GM23338 (cell line): ENCODE measurements at regions not wholly inside any gene's neighbourhood (a gene's known extent, or its start where the extent isn't known, plus 50 kb on each side); places are given as distances from the start of the nearest gene placed in this dataset.

ENCODE experiments used
- ATAC-seq: fragments of 200-7000 bp; cut with Tn5 transposase; 3 replicates; pipeline ENCODE4 v1.9.1; 2020
- DNase-seq: peaks from one replicate; pipeline ENCODE4 v3.0.0-alpha.2; 2015; ENCODE audit warnings: low spot score
- H2AFZ ChIP-seq: fragments of 200-600 bp; sonication (generic); 2 replicates; pipeline ENCODE4 v1.8.0; 2016; ENCODE audit warnings: antibody characterized with exemption, mild to moderate bottlenecking, moderate library complexity
- H3F3A ChIP-seq: fragments of 200-600 bp; sonication (generic); replicated peaks from 2 replicates; pipeline ENCODE4 v1.8.0; 2017; ENCODE audit warnings: antibody characterized with exemption, mixed run types, low read depth
- H3K27ac ChIP-seq: fragments of 200-600 bp; sonication (generic); 2 replicates; pipeline ENCODE4 v1.6.1; 2016; ENCODE audit warnings: low read depth
- H3K27me3 ChIP-seq: fragments of 200-600 bp; sonication (generic); 2 replicates; pipeline ENCODE4 v1.8.0; 2016; ENCODE audit warnings: mild to moderate bottlenecking, mixed run types, moderate library complexity; ENCODE audit not compliant: insufficient read depth
- H3K36me3 ChIP-seq: fragments of 200-600 bp; sonication (generic); 2 replicates; pipeline ENCODE4 v1.8.0; 2016; ENCODE audit warnings: mild to moderate bottlenecking; ENCODE audit not compliant: insufficient read depth
- H3K4me1 ChIP-seq: fragments of 200-600 bp; sonication (generic); 2 replicates; pipeline ENCODE4 v1.8.0; 2016; ENCODE audit warnings: mild to moderate bottlenecking, moderate library complexity; ENCODE audit not compliant: insufficient read depth
- H3K4me2 ChIP-seq: fragments of 200-600 bp; sonication (generic); 2 replicates; pipeline ENCODE4 v1.7.1; 2017; ENCODE audit warnings: mixed run types
- H3K4me3 ChIP-seq: fragments of 200-600 bp; sonication (generic); 2 replicates; pipeline ENCODE4 v1.6.1; 2016; ENCODE audit warnings: mixed run types
- H3K79me2 ChIP-seq: fragments of 200-600 bp; sonication (generic); replicated peaks from 2 replicates; pipeline ENCODE4 v1.8.0; 2017; ENCODE audit warnings: mild to moderate bottlenecking; ENCODE audit not compliant: insufficient read depth
- H3K9me2 ChIP-seq: fragments of 200-600 bp; sonication (generic); 2 replicates; pipeline ENCODE4 v1.8.0; 2017; ENCODE audit not compliant: insufficient read depth
- H4K20me1 ChIP-seq: fragments of 200-600 bp; sonication (generic); replicated peaks from 2 replicates; pipeline ENCODE4 v1.8.0; 2017; ENCODE audit warnings: mild to moderate bottlenecking; ENCODE audit not compliant: insufficient read depth
- H3K27ac Mint-ChIP-seq: 2 replicates; pipeline ENCODE4 v1.8.0; 2020; ENCODE audit warnings: inconsistent platforms, mild to moderate bottlenecking, moderate library complexity, mixed read lengths
- H3K27me3 Mint-ChIP-seq: 3 replicates; pipeline ENCODE4 v1.8.0; 2022; ENCODE audit warnings: low read depth, mild to moderate bottlenecking, moderate library complexity, mixed read lengths, inconsistent platforms; ENCODE audit not compliant: insufficient read depth, poor library complexity
- H3K36me3 Mint-ChIP-seq: 3 replicates; pipeline ENCODE4 v1.8.0; 2021; ENCODE audit warnings: low read depth, mild to moderate bottlenecking, inconsistent platforms, moderate library complexity, mixed read lengths
- H3K4me1 Mint-ChIP-seq: 3 replicates; pipeline ENCODE4 v1.8.0; 2020; ENCODE audit warnings: mild to moderate bottlenecking, inconsistent platforms, mixed read lengths
- H3K4me3 Mint-ChIP-seq: 3 replicates; pipeline ENCODE4 v1.8.0; 2021; ENCODE audit warnings: moderate library complexity, mild to moderate bottlenecking, inconsistent platforms, mixed read lengths
- H3K9me3 Mint-ChIP-seq: 3 replicates; pipeline ENCODE4 v1.8.0; 2020; ENCODE audit warnings: moderate library complexity, mild to moderate bottlenecking, inconsistent platforms, mixed read lengths
- CREB1 ChIP-seq: fragments of 250-450 bp; sonication (Bioruptor Pico); IDR thresholded peaks from 2 replicates; pipeline ENCODE4 v1.5.0; 2020; ENCODE audit warnings: low read depth, mild to moderate bottlenecking, moderate library complexity
- CTCF ChIP-seq, 2 experiments: fragments of 200-600 bp in 1 of 2; sonication (generic) in 1 of 2; conservative IDR thresholded peaks; 2 replicates each; pipeline versions ENCODE4 v1.5.1 to v1.6.1; 2016 to 2017; ENCODE audit warnings: antibody characterized with exemption in 2 of 2, low read depth in 2 of 2, mild to moderate bottlenecking in 2 of 2, moderate library complexity in 1 of 2
- ETS1 ChIP-seq: IDR thresholded peaks from 2 replicates; pipeline ENCODE4 v1.6.1; 2016; ENCODE audit warnings: antibody characterized with exemption
- EZH2 ChIP-seq: fragments of 200-600 bp; sonication (generic); IDR thresholded peaks from one replicate; pipeline ENCODE4 v1.8.0; 2017; ENCODE audit warnings: antibody characterized with exemption, mild to moderate bottlenecking, low read depth; ENCODE audit not compliant: unreplicated experiment
- EZH2phosphoT487 ChIP-seq: fragments of 200-600 bp; sonication (generic); IDR thresholded peaks from one replicate; pipeline ENCODE4 v1.8.1; 2018; ENCODE audit warnings: antibody characterized with exemption; ENCODE audit not compliant: unreplicated experiment
- JUNB ChIP-seq: IDR thresholded peaks from one replicate; pipeline ENCODE4 v1.6.1; 2016; ENCODE audit warnings: antibody characterized with exemption; ENCODE audit not compliant: unreplicated experiment
- NANOG ChIP-seq: IDR thresholded peaks from 2 replicates; pipeline ENCODE4 v1.6.1; 2016; ENCODE audit warnings: antibody characterized with exemption, borderline replicate concordance
- POLR2AphosphoS5 ChIP-seq: IDR thresholded peaks from 2 replicates; pipeline ENCODE4 v1.6.1; 2016; ENCODE audit warnings: antibody characterized with exemption, low read depth
- REST ChIP-seq: IDR thresholded peaks from one replicate; pipeline ENCODE4 v1.6.1; 2018; ENCODE audit warnings: antibody characterized with exemption; ENCODE audit not compliant: unreplicated experiment
- STAT1 ChIP-seq: IDR thresholded peaks from one replicate; pipeline ENCODE4 v1.6.1; 2016; ENCODE audit warnings: antibody characterized with exemption; ENCODE audit not compliant: unreplicated experiment
- ZNF114 ChIP-seq: fragments of 250-450 bp; sonication (Bioruptor Pico); IDR thresholded peaks from 2 replicates; pipeline ENCODE4 v1.5.0; 2020; ENCODE audit warnings: mild to moderate bottlenecking, moderate library complexity
- ZNF331 ChIP-seq: fragments of 250-450 bp; sonication (Bioruptor Pico); IDR thresholded peaks from 2 replicates; pipeline ENCODE4 v1.5.0; 2020; ENCODE audit warnings: low read depth, mild to moderate bottlenecking, moderate library complexity
- ZNF462 ChIP-seq: fragments of 250-450 bp; sonication (Bioruptor Pico); IDR thresholded peaks from 2 replicates; pipeline ENCODE4 v1.5.0; 2020; ENCODE audit warnings: mild to moderate bottlenecking, moderate library complexity

- no peak overlapping the region for H3K27ac Mint-ChIP-seq
- H3K36me3 Mint-ChIP-seq, result peaks cover 5% of the 10 kb centered on the region; the same call in 1 of the 3 replicates
- no peak for TF ChIP-seq POLR2AphosphoS5
- no peak for TF ChIP-seq CTCF (conservative IDR thresholded peaks at IDR 0.05; ENCODE audit: low read depth in 2 of 2)
- no peak for TF ChIP-seq ZNF462 (CRISPR knock-in tag)
- TF ChIP-seq REST, result no peak
- no peak for TF ChIP-seq CREB1
- no peak for TF ChIP-seq NANOG
- TF ChIP-seq ZNF114, result no peak
- TF ChIP-seq ZNF331 (CRISPR knock-in tag), result no peak
- TF ChIP-seq EZH2phosphoT487, result no peak
- TF ChIP-seq ETS1, result no peak
- no peak for TF ChIP-seq EZH2
- TF ChIP-seq JUNB, result no peak
- no peak for TF ChIP-seq STAT1
Measured at GRCh38 chr4:179392787-179393186, 1950.5 kb upstream of the AGA start.

More at GRCh38 chr4:179392787-179393186, 1950.5 kb upstream of the AGA start:
- H3F3A ChIP-seq, result no peaks in the 10 kb centered on the region
- H3K9me2 ChIP-seq, result peaks cover 11% of the 10 kb centered on the region
- Mint-ChIP-seq H3K4me3 (no peak overlapping the region), H3K4me1 (no peaks in the 10 kb centered on the region), H3K9me3 (peaks cover 3% of the 10 kb centered on the region; the same call in 1 of the 3 replicates), H3K27me3 (no peaks in the 10 kb centered on the region)
- no peaks in the 10 kb centered on the region for H4K20me1 ChIP-seq
- no peak overlapping the region for H3K4me2 ChIP-seq
- no peaks in the 10 kb centered on the region for H3K4me1 ChIP-seq
- DNase-seq, result no peak
- ATAC-seq, result no peak
- H3K4me3 ChIP-seq, result no peak overlapping the region
- no peaks in the 10 kb centered on the region for H3K27me3 ChIP-seq
- no peak overlapping the region for H2AFZ ChIP-seq
- no peak overlapping the region for H3K27ac ChIP-seq
- H3K79me2 ChIP-seq, result no peaks in the 10 kb centered on the region
- H3K36me3 ChIP-seq, result peaks cover 6% of the 10 kb centered on the region
